HG02642 (cell line): ENCODE measurements at regions not wholly inside any gene's neighbourhood (a gene's known extent, or its start where the extent isn't known, plus 50 kb on each side); places are given as distances from the start of the nearest gene placed in this dataset.

Experiments used
- ATAC-seq: cut with Tn5 transposase; IDR thresholded peaks from one replicate; pipeline ENCODE4 v1.9.1; 2021; ENCODE audit warnings: mild to moderate bottlenecking; ENCODE audit not compliant: unreplicated experiment, poor library complexity

DNA sequence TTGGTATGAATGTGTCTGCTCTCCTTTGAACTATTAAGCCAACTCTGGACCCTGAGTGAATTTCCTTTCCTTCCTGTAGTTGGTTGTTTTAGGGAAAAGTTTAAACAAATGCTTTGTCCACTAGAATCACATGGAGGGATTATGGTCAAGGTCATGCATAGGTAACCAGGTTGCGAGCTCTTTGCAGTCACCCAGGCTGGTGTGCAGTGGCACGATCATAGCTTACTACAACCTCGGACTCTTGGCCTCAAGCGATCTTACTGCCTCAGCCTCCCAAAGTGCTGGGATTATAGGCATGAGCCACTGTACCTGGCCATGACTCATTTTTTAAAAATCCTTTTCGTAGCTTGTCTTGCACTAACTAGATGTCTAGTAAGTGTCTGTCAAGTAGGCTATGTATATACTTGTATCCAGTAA is 88.0 kb upstream of the SOX4 start:
- ATAC-seq, result no peak

DNA sequence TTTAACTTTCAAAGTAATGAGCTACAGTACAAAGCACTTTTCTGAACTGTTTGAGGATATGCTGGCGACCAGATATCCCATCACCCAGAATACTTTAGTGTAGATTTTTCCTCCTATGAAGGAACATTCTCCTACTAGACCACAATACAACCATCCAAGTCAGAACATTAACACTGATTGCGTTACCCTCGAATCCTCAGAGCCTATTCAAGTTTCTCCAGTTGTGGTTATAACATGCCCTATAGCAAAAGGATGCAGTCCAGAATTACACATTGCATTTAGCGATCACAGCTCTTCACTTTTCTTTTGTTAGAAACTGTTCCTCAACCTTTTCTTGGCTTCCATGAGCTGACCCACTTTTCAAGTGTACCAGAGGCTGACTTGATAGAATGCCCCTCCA is 87.4 kb upstream of the SOX4 start:
- no peak for ATAC-seq

DNA sequence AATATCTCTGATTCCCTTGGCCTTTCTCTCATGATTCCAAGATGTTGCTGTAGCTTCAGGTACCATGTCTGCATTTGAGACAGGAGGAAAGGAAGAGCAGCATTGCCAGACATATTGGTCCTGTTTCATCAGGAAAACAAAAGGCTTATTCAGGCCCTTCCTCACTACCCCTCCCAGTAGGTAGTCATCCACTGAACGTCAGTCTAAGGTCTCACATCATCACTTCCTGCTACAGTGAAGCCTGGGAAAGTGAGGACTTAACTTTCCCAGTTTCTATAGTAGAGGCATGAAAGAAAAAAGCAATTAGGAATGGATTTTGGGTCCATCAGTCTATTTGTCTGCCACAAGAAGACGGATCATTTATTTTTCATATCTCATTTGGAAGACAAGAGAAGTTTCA is 85.7 kb upstream of the SOX4 start:
- no peak for ATAC-seq

DNA sequence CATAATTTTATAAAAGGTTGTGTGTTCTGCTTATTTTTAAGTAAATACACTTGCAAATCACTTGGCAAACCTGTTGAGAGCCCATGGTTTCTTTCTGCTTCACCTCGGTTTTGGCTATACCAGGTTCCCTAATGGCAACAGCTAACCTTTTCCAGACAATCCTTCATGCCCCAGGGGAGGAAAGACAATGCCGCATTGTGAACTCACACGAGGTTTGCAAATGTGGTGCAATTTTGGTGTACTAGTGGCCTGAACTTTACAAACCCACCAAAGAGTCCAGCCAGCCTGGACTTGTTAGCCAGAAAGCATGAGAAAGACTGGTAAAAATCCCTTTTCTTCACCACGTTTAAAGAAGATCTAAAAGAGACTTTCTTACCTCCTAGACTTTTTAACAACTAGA is 84.8 kb upstream of the SOX4 start:
- ATAC-seq, result no peak

DNA sequence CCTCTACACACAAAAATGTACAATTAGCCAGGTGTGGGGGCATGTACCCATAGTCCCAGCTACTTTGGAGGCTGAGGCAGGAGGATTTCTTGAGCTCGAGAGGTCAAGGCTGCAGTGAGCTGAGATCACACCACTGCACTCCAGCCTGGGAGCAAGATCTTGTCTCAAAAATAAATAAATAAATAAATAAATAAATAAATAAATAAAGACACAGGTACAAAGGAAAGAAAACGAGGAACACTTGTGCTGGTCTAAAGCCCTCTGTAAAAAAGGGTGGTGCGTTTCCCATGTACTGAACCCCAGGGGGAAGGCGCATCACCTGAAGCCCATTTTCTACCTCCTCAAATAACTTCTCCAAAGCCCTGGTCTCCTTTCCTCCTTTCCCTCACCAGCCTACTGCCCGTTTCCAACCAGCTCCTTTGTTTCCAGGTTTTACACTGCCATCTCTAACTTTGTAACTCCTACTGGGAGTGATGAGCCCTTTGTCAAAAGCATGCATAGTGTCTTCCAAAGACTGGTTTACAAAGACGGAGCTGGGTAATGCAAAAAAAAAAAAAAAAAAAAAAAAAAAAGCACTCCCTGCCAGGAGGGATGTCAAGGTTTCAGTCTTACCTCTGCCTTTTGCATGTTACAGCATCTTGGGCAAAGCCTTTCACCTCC is 81.5 kb upstream of the SOX4 start:
- no peak for ATAC-seq

DNA sequence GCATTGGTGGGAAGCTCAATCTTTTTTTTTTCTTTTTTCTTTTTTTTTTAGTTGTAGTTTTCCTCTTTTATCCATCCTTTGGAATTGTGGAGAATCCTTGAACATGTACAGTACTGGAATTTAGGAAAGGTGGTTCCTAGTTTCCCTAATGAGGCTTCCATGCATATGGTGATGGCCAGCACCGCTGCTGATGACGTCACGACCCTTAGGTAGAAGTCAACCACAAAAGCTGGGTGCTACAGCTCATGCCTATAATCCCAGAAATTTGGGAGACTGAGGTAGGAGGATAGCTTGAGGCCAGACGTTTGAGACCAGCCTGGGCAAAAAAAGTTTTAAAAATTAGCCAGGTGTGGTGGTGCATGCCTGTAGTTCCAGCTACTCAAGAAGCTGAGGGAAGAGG is 79.3 kb upstream of the SOX4 start:
- no peak for ATAC-seq

DNA sequence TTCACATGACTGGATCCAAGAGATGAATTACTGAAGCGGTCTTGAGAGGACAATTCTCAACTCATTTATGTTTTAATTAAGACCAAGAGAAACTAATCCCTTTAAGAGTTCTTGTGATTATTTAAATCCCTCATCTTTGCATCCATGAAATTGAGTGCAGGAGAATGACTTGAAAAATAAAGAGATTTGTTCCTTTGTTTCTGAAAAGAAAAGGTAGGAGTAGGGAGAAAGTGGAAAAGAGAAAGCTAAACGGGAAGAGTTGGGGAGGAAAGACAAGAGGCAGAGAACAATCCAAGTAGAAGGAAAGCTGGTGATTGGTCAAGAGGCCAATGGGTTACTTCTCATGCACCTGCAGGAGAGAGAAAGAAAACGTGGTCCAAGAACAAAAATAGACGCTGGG is 75.2 kb upstream of the SOX4 start:
- ATAC-seq, result no peak

DNA sequence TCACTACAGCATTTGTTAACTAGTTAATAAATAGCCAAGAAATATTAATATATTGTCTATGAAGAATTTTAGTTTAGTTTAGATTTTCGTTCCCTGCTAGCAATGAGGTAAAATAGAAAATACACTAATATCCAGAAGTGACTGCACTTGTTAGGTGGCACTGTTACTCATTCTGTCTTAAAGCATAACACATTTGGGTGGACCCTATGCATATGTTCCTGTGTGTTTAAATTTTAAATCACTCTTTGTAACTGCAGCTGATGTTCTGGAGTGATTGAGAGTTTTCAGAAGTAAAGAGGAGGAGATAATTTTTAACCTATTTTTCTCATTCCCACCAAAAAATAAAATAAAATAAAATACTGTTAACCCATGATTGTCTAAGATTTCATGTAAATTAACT is 73.9 kb upstream of the SOX4 start:
- ATAC-seq, result no peak

DNA sequence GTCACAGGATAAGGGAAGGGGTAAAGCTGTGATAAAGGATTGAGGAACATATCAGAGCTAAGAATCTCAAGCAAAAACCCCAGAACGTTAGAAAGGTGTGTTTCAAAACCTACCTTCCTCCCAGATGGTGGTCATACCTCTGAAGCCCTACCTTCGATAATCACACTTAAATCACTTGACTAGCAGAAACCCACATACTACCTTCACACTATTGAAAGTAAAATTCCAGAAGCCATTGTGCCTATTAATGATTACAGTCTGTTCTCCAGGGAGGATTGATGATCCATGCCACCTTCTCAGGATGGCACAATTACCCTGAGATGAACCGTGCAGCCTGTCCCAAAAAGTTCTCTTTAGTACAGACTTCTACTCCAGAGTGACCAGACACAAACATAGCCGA is 72.3 kb upstream of the SOX4 start:
- ATAC-seq, result no peak

DNA sequence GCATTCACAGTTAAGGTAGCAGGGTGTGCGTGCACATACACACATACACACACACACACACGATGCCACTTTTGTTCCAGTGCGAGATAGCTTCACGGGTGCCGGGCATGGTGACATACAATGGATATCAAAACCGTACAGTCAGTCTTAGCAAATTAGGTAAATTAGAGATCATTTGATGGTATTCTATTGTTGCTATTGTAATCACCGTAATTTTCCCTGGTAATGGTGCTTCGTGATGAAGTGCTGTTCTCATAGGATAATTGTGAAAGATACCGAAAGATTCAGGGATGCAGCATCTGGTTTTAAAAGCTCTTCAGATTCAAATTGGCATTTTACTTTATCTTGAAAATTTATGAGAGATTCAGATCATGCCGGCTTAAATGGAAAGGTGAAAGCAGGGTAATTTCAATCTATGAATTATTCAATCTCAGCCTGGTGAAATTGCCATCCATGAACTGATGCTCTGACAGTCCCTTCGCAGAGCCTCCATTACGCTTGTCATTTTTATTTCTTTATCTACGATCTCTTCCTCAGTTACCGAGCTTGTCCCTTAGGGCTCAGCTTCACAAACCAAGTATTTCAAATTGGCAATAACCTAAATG is 71.3 kb upstream of the SOX4 start:
- ATAC-seq, result no peak

DNA sequence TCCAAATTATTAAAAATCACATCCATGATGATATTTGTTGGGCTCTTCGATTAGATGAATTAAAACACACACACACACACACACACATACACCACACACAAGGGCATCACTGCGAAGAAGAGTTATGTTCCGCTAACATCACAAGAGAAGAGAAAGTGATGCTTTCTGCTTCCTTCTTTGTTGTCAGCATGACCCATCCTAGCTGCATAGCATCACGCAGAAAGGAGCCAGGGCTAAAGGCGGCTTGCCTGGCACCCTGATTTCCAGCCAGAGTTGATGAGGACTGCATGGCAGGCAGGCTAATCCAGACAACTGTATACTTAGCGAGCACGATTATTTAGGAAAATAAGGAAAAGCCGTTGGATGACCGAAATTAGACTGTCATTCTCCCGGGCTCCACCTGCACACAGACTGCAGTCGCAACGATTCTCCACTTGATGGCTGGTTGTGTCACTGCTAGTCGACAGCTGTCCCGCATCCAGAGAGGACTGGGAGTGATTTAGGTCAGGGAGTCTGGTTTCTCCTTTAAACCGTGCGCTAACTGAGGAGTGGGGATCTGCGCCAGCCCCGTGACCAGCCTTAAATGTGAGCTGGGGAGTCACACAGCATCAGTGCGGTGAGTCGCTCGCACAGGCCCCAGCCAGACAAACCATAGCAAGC is 70.6 kb upstream of the SOX4 start:
- ATAC-seq, result no peak

DNA sequence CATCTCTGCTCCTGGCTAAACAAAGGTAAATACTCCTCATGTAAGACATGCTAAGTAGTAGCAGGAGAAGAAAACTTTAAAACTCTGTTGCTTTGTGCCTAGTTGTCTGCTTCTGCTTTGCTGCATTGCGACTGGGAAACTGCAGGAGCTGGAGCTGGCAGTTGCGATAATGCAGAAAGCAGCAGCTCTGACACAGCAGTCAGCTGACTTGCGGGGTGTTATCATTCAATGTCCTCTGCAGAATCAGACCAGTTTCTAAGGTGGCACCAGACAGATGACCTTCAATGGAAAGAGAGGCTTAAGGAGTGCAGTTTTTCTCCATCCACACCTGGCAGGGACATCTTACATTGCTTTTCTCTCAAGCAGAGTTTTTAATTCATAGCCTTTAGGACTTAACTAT is 69.9 kb upstream of the SOX4 start:
- no peak for ATAC-seq

DNA sequence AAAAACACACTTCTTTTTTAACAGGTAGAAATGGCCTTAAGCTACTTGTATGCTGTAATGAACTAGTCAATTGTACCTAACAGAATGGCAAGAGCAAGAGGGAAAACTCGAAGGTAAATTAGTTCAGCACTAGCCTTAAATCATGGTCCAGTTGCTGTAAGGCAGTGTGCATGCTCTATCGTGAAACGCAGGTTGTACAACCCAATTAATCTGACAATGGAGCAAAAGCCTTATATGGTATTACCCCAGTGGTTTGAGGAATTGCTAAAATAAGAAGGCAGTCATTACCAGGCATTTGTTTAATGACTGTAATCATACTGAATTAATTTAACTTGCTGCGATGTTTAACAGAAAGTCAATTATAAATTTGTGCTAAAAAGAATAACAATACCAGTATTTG is 69.3 kb upstream of the SOX4 start:
- ATAC-seq, result no peak

DNA sequence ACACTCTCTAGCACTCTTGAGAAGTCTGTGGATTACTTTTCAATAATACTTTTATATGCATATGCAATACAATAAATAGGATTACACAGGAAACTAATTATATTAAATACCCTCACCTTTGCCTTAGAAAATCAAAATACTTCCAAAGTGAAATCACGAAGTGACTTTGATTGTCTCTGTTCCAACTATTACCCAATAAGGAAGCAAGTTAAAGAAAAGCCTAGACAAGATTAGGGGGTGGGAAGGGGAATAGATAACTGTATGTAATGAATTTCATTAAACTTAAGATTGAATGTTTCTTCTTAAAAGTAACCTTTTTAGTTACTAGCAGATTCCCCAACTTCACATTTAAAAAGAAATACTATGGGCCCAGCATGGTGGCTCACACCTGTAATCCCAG is 66.6 kb upstream of the SOX4 start:
- ATAC-seq, result no peak

DNA sequence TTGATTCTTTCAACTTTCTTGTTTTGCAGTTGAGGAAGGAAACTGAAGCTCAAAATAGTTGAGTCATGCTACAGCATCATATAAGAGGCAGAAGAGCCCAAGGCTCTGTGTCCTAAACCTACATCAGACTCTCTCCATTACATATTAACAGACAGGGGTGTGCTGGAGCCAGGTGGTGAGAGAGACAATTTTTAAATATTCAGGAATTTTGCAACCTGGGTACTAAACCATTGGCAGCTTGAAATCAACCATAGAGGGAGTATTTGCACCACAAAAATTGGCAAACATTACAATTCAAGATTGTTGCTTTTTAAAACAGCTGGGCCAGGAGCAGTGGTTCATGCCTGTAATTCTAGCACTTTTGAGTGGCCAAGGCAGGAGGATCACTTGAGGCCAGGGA is 65.8 kb upstream of the SOX4 start:
- no peak for ATAC-seq

DNA sequence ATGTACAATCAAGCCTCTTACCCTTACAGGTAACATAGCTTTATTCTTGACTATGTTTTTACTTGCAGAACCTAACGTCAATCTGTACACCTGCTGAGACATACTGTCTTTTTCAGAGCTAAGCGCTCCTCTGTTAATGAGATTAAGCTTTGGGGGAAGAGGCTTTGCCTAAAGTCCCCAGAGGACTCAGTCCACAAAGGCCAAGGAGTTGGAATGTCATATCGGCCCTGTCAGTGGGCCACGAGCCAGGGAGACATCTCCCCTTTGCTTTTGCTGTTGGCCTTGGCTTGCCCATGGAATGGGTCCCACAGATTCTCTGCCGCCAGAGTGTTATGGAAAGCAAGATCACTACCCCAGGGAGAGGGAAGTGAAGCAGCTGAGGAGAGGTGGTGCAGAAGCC is 64.1 kb upstream of the SOX4 start:
- no peak for ATAC-seq

DNA sequence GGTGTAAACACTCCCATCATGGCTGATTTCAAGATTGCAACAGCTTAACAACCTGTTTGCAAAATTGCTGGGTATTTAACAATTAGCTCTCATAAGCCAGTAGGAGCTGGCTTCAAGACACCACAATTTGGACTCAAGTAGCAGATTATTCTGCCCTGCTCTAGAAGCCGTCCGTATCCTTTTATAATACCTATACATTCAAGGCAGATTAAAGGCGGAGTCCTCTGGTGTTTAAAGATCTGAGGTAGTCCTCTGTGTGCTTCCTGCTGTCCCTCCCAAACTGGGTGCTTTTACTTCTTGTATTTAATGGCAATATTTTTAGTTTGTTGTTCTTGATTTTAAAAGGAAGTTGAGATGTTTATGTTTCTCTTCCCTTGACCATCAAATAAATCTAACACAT is 62.2 kb upstream of the SOX4 start:
- ATAC-seq, result no peak

DNA sequence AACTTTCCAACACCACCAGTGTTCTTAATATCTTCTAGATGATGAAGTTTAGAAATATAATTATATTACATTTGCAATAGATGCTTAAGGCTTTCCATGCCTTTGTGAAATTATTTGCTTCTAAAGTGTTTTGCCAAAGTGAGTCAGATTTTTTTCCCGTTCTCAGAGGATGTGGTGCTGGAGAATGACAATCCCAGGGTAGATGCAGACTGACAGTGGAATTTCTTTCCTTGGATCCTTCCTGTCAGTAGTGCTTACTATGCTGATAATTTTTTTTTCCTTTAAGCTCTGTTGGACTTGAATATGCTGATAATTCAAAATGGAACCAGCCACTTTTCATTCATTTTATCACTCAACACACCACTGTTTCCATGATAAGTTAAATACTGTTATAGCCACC is 59.9 kb upstream of the SOX4 start:
- ATAC-seq, result no peak

DNA sequence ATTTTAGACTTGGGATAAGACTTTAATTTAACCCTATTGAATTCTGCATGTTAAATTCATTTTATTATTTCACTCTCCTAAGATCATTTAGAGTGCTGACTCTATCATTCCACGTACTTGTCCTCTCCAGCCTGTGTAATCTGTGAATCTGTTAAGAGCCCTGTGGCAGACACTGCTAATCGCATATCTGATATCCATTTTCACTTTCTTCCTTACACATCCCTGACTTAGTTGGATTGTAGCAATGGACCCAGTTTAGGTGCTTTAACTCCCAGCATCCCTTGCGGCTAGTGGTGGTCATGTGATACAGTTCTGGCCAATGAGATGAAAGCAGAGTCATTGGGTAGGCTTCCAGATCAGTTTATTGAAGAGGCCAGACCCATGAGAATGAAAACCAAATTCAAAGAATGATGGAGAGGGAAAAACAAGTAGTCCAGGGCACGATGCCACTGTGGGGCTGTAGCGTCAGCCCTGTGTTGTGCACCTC is 57.2 kb upstream of the SOX4 start:
- ATAC-seq, result no peak

DNA sequence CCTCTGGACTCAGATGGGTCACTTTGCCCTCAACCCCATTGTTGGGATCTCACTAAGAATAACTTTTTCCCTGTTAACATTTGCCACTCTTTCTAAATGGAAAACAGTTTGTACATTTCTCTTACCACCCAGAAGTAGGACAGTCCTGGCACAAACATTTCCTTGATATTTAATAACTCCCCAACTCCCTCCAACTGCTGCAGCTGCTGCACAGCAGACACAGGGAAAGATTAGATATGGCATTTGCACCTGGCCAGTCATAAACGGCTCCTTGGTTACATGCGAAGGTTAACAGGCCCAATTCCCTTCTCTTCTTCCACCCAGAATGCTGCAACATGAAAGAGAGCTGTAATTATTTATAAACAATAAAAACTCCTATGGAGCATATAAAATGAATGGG is 55.9 kb upstream of the SOX4 start:
- ATAC-seq, result no peak

DNA sequence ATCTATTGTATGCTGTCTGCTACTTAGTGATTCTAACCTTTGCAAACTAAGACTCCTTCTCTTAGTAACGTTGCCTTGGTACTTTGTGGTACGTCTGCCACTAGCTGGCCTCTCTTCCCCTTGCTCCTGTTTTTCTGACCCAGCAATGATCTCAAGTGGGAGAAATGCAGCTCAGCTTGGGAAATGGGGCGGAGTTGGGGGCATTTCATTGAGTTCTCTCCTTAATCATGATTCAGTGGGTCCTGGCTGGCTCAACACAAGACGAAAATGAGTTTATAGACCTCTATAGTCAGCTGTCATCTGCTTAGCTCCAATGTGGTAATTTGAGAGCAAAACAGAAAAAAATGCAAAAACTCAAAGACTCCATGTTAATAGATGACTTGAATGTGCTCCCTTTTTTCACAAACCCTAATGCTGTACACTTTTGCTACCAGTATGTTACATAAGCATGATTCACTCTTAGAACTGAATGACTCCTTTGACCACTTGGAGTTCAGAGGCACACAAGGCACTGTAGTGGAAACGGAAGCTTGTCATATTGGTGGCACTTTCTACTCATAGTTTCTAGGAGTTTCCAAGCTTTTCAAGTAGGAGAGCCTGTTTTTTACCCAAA is 55.3 kb upstream of the SOX4 start:
- ATAC-seq, result no peak
